ENCODE measurements at regions not wholly inside any gene's neighbourhood (a gene's known extent, or its start where the extent isn't known, plus 50 kb on each side); places are given as distances from the start of the nearest gene placed in this dataset.

DNA sequence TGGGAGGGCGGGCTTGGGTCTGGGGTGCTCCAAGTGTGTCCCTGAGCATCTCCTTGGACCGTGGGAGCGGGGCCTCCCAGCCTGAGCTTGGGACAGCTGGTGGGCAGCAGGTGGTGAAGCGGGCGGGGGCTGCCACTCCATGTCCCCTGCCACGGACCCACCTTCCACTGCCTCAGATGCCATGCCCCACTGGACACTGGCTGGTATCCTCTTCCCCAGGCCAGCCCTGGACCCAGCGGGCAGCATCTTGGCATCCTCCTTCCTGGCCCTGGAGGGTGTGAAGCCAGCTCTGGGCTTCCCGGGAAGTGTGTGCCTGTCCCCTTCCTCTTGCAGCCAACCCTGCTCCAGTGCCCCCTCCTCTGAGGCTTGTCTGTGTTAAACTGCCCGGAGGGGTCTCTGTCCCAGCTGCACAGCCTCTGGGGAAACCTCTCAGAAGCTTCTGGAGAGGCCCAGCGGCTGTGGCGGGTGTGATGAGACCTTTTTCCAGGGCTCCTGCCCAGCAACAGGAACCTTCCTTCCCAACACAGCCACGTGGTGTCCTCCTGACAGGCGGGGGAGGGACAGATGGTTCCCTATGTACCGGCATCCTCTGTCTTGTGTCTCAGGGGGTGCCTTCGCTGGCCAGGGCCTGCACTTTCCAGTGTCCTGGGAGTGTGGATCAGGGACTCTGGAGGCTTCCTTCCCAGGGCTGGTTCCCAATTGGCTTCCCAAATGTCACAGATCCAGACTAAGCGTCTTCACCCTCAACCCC lies 81.6 kb upstream of the DISP3 start:
- TF ChIP-seq POLR2A (IDR thresholded peaks at IDR 0.05; ENCODE audit: low read depth, low read length) (no peak), TAF1 (IDR thresholded peaks at IDR 0.05; ENCODE audit: borderline replicate concordance, low read depth, low read length) (no peak), POLR2AphosphoS5 (IDR thresholded peaks at IDR 0.05; ENCODE audit: low read depth, low read length) (no peak)
- DNase-seq (ENCODE audit: insufficient read length) (no peak), FAIRE-seq (no peak)

DNA sequence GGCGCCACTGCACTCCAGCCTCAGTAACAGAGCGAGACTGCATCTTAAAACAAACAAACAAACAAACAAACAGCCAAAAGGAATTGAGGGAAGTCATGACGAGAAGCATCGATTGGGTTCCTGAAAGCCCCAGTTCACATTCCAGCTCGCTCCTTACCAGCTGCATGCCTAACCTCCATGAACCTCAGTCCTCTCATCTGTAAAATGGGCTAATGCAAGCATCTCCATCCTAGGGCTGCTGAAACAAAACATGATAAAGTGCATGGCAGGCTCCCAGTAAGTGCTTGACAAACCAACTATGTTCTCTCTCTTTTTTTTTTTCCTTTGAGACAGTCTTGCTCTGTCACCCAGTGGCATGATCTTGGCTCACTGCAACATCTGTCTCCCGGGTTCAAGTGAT lies 79.7 kb upstream of the DISP3 start:
- DNase-seq (ENCODE audit: insufficient read length) = no peak
- FAIRE-seq = no peak
- no peak for TF ChIP-seq POLR2A (IDR thresholded peaks at IDR 0.05; ENCODE audit: low read depth, low read length)

DNA sequence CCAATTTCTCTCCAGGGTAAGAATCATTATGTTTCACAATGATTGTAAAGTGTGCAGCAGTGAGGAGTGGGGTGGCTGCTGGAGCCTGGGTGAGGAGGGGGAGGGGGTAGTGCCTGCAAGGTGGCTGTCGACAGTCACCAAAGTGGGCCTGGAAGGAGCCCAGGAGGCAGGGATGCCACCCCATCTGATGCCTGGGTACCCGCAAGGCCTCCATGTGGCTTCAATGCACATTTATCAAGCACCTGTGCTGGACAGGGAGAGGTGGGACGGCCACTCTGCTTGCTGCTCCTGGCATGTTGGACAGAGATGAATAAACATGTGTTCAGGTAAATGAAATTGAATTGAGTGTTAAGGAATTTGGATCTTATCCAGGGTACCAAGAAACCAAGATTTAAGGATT lies 78.8 kb upstream of the DISP3 start:
- no peak for DNase-seq (ENCODE audit: insufficient read length)
- FAIRE-seq = no peak
- no peak for TF ChIP-seq POLR2AphosphoS5 (IDR thresholded peaks at IDR 0.05; ENCODE audit: low read depth, low read length)
- TF ChIP-seq POLR2A (IDR thresholded peaks at IDR 0.05; ENCODE audit: low read depth, low read length) = no peak
- no peak for TF ChIP-seq TAF1 (IDR thresholded peaks at IDR 0.05; ENCODE audit: borderline replicate concordance, low read depth, low read length)

DNA sequence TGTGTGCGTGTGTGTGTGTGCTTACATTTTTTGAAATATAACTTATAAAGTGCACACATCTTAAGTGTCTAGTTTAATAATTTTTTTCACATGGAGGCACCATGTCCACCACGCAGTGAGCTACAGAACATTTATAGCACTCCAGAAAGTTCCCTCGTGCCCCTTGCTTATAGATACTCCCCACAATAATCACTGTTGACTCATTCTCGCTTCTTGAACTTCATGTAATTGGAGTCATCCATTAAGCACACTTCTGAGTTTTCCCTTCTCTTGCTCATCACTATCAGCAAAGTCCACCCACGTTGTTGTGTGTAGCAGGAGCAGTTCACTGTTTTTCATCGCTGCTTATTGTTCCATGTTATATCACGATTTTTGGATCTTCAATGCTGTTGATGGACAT lies 78.4 kb upstream of the DISP3 start:
- no peak for DNase-seq (ENCODE audit: insufficient read length)
- TF ChIP-seq TAF1 (IDR thresholded peaks at IDR 0.05; ENCODE audit: borderline replicate concordance, low read depth, low read length) (no peak), POLR2A (IDR thresholded peaks at IDR 0.05; ENCODE audit: low read depth, low read length) (no peak), POLR2AphosphoS5 (IDR thresholded peaks at IDR 0.05; ENCODE audit: low read depth, low read length) (no peak)
- FAIRE-seq = no peak

DNA sequence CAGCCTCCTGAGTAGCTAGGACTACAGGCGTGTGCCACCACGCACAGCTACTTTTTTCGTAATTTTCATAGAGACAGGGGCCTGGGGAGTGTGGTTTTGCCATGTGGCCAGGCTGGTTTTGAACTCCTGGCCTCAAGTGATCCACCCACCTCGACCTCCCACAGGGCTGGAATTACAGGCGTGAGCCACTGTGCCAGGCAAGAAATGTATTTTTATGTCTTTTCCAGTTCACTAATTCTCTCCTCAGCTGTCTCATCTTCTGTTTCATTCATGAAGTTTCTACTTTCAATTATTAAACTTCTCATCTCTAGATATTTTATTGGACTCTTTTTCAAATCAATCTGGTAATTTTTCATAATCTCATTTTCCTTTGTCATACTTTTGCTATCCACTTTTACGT lies 72.1 kb upstream of the DISP3 start:
- no peak for FAIRE-seq
- no peak for DNase-seq (ENCODE audit: insufficient read length)
- TF ChIP-seq POLR2AphosphoS5 (IDR thresholded peaks at IDR 0.05; ENCODE audit: low read depth, low read length) (no peak), POLR2A (IDR thresholded peaks at IDR 0.05; ENCODE audit: low read depth, low read length) (no peak), TAF1 (IDR thresholded peaks at IDR 0.05; ENCODE audit: borderline replicate concordance, low read depth, low read length) (no peak)

DNA sequence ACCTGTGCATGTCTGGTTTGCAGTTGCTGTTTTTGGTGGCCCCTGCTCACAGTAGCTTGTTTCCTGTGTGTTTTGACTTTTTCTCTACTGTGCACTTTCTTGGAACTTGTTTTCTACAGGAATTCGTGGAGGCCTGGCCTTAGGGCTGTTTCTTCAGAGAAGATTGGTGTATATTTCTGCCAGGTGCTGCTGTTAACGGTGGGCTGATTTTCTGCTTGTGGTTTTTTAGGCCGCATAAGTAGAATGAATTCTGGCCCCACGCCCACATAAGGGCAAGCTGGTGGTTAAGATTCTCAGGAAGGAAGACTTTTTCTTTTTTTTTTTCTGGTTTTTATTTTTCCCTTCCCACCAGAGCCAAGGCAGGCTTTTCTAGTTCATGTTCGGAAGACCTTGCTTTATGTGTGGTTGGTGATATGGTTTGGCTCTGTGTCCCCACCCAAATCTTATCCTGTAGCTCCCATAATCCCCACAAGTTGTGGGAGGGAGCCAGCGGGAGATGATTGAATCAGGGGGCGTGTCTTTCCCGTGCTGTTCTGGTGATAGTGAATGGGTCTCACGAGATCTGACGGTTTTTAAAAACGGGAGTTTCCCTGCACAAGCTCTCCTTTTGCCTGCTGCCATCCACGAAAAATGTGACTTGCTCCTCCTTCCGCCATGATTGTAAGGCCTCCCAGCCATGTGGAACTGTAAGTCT lies 71.5 kb upstream of the DISP3 start:
- no peak for TF ChIP-seq TAF1 (IDR thresholded peaks at IDR 0.05; ENCODE audit: borderline replicate concordance, low read depth, low read length)
- no peak for TF ChIP-seq POLR2AphosphoS5 (IDR thresholded peaks at IDR 0.05; ENCODE audit: low read depth, low read length)
- no peak for TF ChIP-seq POLR2A (IDR thresholded peaks at IDR 0.05; ENCODE audit: low read depth, low read length)
- FAIRE-seq = no peak
- DNase-seq (ENCODE audit: insufficient read length) = no peak

DNA sequence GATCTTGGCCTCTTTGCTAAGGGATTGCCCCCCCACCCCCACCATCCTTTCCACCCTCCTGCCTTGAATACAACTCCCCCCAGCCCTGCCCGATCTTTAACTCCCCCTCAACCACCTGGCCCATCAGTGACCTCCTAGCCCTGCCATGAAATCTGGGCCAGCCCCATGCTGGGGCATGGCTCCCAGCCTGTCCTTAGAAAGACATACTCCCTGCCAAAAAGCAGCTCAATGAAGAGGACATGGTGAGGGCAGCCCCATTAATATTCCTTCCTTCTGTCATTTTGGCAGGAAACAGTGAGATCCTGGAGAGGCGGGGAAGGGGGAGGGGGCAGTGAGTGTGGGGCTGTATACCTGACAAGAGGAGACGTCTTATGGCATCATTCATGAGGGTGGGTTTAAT lies 66.8 kb upstream of the DISP3 start:
- TF ChIP-seq POLR2A (IDR thresholded peaks at IDR 0.05; ENCODE audit: low read depth, low read length) (no peak), POLR2AphosphoS5 (IDR thresholded peaks at IDR 0.05; ENCODE audit: low read depth, low read length) (no peak), TAF1 (IDR thresholded peaks at IDR 0.05; ENCODE audit: borderline replicate concordance, low read depth, low read length) (no peak)
- no peak for FAIRE-seq
- DNase-seq (ENCODE audit: insufficient read length) = no peak

DNA sequence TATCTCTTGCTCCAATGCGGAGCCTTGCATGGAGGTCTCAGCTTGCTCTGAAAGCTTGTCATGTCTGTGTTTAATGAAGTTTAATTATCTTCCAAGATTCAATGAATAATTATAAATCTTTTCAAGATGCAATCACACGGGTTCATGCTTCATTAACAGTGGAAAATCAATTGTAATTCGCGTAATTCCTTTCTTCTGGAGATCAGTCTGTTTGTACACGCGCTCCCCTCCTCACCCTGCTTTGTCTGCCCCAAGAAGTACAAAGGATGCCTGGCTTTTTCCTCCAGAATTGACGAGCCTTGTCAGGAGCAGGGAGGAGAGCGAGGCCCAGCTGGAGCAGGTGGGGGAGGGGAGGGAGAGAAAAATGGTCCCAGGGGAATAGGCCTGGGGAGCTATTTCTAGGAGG lies 65.0 kb upstream of the DISP3 start:
- no peak for TF ChIP-seq TAF1 (IDR thresholded peaks at IDR 0.05; ENCODE audit: borderline replicate concordance, low read depth, low read length)
- TF ChIP-seq POLR2AphosphoS5 (IDR thresholded peaks at IDR 0.05; ENCODE audit: low read depth, low read length) = no peak
- TF ChIP-seq POLR2A (IDR thresholded peaks at IDR 0.05; ENCODE audit: low read depth, low read length) = no peak
- no peak for DNase-seq (ENCODE audit: insufficient read length)
- FAIRE-seq = no peak

DNA sequence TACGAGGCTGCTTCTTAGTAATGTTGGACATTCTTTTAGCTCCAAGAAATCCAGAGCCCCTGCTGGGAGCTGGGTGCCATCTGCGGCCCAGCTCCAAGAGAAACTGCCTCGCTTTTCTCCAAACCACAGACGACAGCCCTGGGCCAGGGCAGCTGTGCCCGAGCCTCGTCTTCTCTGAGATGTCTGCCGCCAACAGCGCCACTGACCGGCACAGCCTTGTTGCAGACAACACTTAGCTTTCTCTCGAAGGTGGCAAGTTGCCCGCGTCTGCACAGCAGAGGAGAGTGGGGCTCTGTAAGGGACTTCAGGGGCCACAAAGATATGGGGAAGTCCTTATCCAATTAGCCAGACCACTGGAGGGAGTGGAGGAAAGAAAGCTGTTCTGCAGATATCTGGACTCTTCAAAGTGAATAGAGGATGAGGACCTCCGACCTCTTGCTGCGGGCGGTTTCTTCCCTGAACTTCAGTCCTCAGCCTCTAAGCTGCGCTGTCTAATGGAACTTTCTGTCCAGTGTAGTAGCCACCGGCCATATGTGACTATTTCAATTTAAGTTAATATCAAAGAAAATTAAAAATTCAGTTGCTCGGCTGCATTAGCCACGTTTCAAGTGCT lies 63.9 kb upstream of the DISP3 start:
- TF ChIP-seq POLR2A (IDR thresholded peaks at IDR 0.05; ENCODE audit: low read depth, low read length) (no peak), TAF1 (IDR thresholded peaks at IDR 0.05; ENCODE audit: borderline replicate concordance, low read depth, low read length) (no peak), POLR2AphosphoS5 (IDR thresholded peaks at IDR 0.05; ENCODE audit: low read depth, low read length) (no peak)
- no peak for DNase-seq (ENCODE audit: insufficient read length)
- FAIRE-seq = no peak

DNA sequence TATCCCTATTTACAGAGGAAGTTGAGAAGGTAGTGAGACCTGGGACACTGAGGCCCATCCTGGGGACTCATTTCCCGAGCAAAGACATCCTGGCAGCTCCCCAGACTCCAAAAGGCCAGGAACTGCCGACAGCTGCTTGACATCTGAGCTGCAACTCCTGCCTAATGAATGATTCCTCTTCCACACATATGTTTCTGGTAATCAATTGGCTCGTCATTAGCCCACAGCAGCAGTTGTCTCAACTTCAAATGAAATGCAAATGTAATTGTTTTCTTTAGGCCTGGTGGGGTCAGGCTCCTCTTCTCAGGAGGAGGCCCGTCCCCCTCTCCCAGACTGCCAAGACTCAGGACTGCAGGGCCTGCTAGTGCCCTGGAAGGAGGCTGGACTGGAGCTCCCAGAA lies 61.8 kb upstream of the DISP3 start:
- TF ChIP-seq POLR2AphosphoS5 (IDR thresholded peaks at IDR 0.05; ENCODE audit: low read depth, low read length) (no peak), POLR2A (IDR thresholded peaks at IDR 0.05; ENCODE audit: low read depth, low read length) (no peak), TAF1 (IDR thresholded peaks at IDR 0.05; ENCODE audit: borderline replicate concordance, low read depth, low read length) (no peak)
- no peak for DNase-seq (ENCODE audit: insufficient read length)
- FAIRE-seq = no peak

DNA sequence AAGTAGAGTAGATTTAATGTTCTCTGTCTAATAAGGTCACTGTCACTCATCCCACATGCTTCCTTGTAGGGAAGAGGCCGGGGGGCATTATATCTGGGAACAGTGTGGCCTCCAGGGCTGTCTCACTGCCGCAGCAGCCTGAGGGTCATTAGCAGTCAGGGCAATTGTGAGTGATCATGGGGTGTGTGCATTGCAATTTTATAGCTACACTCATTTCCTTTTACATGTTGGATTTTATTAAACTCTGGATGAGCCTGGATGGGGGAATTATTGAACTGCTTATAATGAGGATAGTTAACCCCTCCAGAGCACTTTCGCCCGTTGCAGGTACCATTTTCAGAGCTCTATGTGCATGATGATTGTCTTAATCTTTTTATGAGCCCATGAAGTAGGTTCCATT lies 60.9 kb upstream of the DISP3 start:
- DNase-seq (ENCODE audit: insufficient read length) (no peak), FAIRE-seq (no peak)
- TF ChIP-seq TAF1 (IDR thresholded peaks at IDR 0.05; ENCODE audit: borderline replicate concordance, low read depth, low read length) = no peak
- TF ChIP-seq POLR2A (IDR thresholded peaks at IDR 0.05; ENCODE audit: low read depth, low read length) = no peak
- no peak for TF ChIP-seq POLR2AphosphoS5 (IDR thresholded peaks at IDR 0.05; ENCODE audit: low read depth, low read length)

DNA sequence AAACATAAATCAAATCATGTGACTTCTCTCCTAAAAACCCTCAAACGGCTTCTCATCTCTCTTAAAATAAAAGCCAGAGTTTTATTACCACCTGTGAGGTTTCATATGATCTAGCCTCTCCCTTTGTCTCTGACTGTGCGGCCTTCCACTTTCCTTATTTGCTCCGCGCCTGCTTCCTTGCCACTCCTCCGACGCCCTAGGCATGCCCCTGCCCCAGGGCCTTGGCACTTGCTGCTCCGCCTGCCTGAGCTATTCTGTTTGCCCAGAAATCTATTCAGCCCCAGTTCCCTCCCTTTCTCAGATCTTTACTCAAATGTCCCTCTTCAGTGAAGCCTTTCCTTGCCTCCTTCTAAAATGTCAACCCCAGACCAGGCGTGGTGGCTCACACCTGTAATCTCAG lies 57.5 kb upstream of the DISP3 start:
- TF ChIP-seq POLR2A (IDR thresholded peaks at IDR 0.05; ENCODE audit: low read depth, low read length) = no peak
- no peak for TF ChIP-seq POLR2AphosphoS5 (IDR thresholded peaks at IDR 0.05; ENCODE audit: low read depth, low read length)
- no peak for TF ChIP-seq TAF1 (IDR thresholded peaks at IDR 0.05; ENCODE audit: borderline replicate concordance, low read depth, low read length)
- FAIRE-seq (no peak), DNase-seq (ENCODE audit: insufficient read length) (no peak)

Measured in GM12892 (cell line).